Naive B cell (primary cell): ENCODE measurements at regions not wholly inside any gene's neighbourhood (a gene's known extent, or its start where the extent isn't known, plus 50 kb on each side); places are given as distances from the start of the nearest gene placed in this dataset.
A peak's percentile ranks its signal among the peaks of the same experiment; 100 is the strongest.
"Not testable (repeated sequence)": the region's sequence is repeated elsewhere in the genome, so short reads cannot be mapped to it uniquely, and the experiment has no call there.

ENCODE experiments used
- ATAC-seq, 2 donors: fragments of 150-1000 bp; cut with Tn5 transposase; 2 replicates each; pipeline ENCODE4 v1.10.0; 2021; ENCODE audit warnings: low read depth in 2 of 2, mild to moderate bottlenecking in 2 of 2, moderate library complexity in 2 of 2
- DNase-seq: peaks from one replicate; pipeline ENCODE4 v3.0.0; 2022
- H3K27ac Mint-ChIP-seq, 6 donors: one replicate each; pipeline ENCODE4 v1.8.0; 2020 to 2022; ENCODE audit warnings: mild to moderate bottlenecking in 6 of 6, mixed read lengths in 6 of 6, moderate library complexity in 5 of 6, inconsistent platforms in 2 of 6
- H3K27me3 Mint-ChIP-seq, 3 donors: one replicate each; pipeline ENCODE4 v1.8.0; 2021 to 2022; ENCODE audit warnings: mixed read lengths in 3 of 3, mild to moderate bottlenecking in 1 of 3
- H3K36me3 Mint-ChIP-seq, 2 donors: one replicate each; pipeline ENCODE4 v1.8.0; 2020 to 2022; ENCODE audit warnings: mixed read lengths in 2 of 2, inconsistent platforms in 1 of 2, mild to moderate bottlenecking in 1 of 2
- H3K4me1 Mint-ChIP-seq, 3 donors: one replicate each; pipeline ENCODE4 v1.8.0; 2020 to 2022; ENCODE audit warnings: mixed read lengths in 3 of 3, inconsistent platforms in 1 of 3, mild to moderate bottlenecking in 1 of 3, moderate library complexity in 1 of 3
- H3K4me3 Mint-ChIP-seq, 8 donors: one replicate each; pipeline ENCODE4 v1.8.0; 2020 to 2022; ENCODE audit warnings: mild to moderate bottlenecking in 8 of 8, mixed read lengths in 8 of 8, moderate library complexity in 8 of 8, inconsistent platforms in 2 of 8
- H3K9me3 Mint-ChIP-seq, 7 donors: one replicate each; pipeline ENCODE4 v1.8.0; 2020 to 2022; ENCODE audit warnings: mixed read lengths in 7 of 7, mild to moderate bottlenecking in 5 of 7, inconsistent platforms in 2 of 7, moderate library complexity in 1 of 7

DNA sequence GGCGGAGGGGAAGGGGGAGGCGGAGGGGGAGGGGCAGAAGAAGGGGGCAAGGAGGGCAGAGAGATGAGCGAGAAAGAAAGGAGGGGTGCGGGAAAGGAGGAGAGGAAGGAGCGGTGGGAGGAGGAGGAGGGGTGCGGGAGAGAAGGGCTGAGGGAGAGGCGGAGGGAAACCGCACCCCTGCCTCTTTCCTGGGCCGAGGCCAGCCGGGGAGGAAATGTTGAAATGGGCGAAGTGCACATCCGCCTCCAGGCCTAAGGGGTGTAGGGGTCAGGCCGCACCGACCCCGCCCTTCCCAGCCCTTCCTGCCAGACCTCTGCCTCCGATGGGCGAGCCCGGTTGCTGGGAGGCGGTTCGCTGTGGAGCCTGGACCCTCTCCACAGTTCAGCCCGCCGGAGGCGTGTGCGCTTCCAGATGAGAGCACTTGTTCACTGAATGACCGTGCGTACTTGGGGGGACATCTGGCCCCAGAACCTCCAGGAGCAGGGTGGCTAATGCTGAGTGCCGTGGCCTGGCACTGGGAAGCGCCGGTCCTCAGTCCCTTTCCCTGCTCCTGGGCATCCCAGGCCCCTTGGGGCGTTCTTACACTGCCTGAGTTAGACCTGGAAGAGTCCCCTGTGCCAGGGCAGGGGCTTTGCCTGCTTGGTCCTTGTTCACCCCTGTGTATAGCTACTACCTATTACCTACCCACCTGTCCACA, 110.3 kb upstream of the KLF13 start:
- peak overlapping the region; percentile 77 to 95 (median 86) for H3K4me3 Mint-ChIP-seq
- ATAC-seq, result peak; percentile 21 to 27
- peaks cover 22 to 40% (median 31%) of the 10 kb centered on the region in 3 donors for H3K4me1 Mint-ChIP-seq
- no peaks in the 10 kb centered on the region for H3K36me3 Mint-ChIP-seq
- H3K27ac Mint-ChIP-seq, result peak overlapping the region; percentile 86 to 97 (median 92)
- no peaks in the 10 kb centered on the region for H3K9me3 Mint-ChIP-seq
- DNase-seq, result peak; percentile 32
- no peaks in the 10 kb centered on the region for H3K27me3 Mint-ChIP-seq

DNA sequence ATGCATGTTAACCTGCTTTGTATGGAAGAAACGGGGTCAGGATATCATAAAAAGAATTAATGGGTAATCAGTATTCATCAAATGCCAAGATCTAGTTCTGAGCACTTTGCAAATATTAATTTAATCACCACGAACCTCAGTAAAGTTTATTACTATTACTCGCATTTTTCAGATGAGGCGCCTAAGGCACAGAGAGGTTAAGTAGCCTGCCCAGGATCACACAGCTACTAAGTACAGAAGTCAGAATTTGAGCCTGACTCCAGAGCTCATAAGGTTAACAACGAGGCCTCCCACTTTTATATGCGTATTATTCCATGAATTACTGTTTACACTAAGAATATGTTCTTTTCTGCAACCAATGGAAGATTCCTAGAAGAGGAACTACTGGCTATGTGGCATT, 109.6 kb upstream of the KLF13 start:
- no peaks in the 10 kb centered on the region for H3K9me3 Mint-ChIP-seq
- H3K4me3 Mint-ChIP-seq, result peak overlapping the region in 6 of 8 donors; percentile 47 to 94 (median 83)
- H3K36me3 Mint-ChIP-seq, result no peaks in the 10 kb centered on the region
- H3K4me1 Mint-ChIP-seq, result peaks cover 18 to 37% (median 32%) of the 10 kb centered on the region in 3 donors
- H3K27me3 Mint-ChIP-seq, result no peaks in the 10 kb centered on the region
- DNase-seq (no peak), ATAC-seq (no peak)
- peak overlapping the region in 5 of 6 donors; percentile 86 to 97 (median 91) for H3K27ac Mint-ChIP-seq

DNA sequence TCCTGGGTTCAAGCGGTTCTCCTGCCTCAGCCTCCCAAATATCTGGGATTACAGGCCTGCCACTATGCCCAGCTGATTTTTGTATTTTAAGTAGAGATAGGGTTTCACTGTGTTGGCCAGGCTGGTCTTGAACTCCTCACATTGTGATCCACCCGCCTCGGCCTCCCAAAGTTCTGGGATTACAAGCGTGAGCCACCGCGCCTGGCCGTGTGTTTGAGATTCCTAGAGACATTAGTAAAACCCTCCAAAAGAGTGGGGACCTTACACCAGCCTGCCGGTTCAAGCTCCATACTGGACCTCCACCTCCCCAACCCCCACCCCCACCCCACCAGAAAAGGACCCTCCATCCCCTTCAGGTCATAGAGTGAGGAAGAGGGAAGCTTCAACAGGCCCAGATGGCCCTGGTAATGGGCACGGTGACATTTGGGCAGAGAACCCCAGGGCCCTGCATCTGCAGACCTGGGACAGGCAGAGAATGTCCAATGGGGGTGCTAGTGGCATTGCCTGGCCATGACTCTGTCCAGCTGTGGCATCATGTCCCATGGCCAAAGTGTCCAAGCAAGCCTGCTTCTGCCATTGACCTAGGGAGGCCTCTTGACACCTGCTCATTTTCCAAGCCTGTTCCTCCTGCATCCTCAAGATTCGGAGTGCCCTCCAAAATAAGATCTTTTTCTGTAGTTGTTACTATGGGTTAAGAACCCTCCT, 108.9 kb upstream of the KLF13 start:
- Mint-ChIP-seq H3K9me3 (no peaks in the 10 kb centered on the region), H3K27me3 (no peaks in the 10 kb centered on the region), H3K4me3 (peak overlapping the region in 4 of 8 donors; percentile 5 to 94 (median 66)), H3K27ac (peak overlapping the region in 5 of 6 donors; percentile 45 to 97 (median 89)), H3K36me3 (peaks cover 4 to 6% of the 10 kb centered on the region in 2 donors), H3K4me1 (peaks cover 23 to 41% (median 38%) of the 10 kb centered on the region in 3 donors)
- DNase-seq, result no peak
- ATAC-seq, result no peak

DNA sequence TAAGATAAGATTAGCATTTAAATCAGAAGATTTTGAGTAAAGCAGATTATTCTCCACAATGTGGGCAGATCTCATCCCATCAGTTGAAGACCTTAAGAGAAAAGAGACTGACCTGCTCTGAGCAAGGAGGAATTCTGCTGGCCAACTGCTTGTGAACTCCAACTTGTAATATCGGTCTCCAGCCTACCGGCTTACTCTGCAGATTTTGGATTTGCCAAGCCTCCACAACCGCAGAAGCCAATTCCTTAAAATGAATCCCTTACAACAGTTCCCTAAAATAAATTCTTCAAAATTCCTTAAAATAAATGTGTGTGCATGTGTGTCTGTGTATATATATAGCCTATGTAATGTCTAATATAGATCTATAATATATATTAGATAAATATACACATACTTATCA, 107.4 kb upstream of the KLF13 start:
- H3K36me3 Mint-ChIP-seq, result peaks cover 7 to 10% of the 10 kb centered on the region in 2 donors
- no peaks in the 10 kb centered on the region for H3K9me3 Mint-ChIP-seq
- H3K27ac Mint-ChIP-seq, result peak overlapping the region in 2 of 6 donors; percentile 45 to 60
- ATAC-seq (no peak), DNase-seq (no peak)
- H3K27me3 Mint-ChIP-seq, result no peaks in the 10 kb centered on the region
- H3K4me1 Mint-ChIP-seq, result peaks cover 33 to 56% (median 49%) of the 10 kb centered on the region in 3 donors
- H3K4me3 Mint-ChIP-seq, result no peak overlapping the region

DNA sequence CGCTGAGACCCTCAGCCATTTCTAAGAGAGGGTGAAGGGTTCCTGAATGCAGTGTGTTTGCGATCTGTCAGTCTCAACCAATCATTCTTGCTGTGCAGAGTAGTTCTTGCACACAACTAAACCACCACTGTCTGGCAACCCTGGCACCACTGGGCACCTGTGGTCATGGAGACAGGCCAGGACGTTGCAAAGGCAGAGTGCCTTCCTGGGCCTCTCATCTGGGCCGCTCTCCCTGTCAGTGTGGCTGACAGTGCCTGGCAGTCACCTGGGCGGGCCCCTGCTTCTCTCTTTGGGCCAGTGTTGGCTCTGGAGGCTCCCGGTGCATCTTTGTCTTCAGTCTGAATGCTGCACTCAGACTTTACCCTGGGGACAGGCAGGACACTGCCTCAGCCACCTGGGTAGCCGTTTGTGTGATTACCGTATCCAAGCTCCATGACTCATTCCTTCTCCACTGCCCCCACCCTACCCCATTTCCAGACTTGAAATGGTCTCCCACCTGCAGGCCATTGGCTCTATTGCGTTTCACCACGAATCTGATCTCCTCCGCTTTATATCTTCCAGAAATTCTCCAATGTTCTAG, 104.6 kb upstream of the KLF13 start:
- Mint-ChIP-seq H3K27me3 (no peaks in the 10 kb centered on the region), H3K27ac (peak overlapping the region in 4 of 6 donors; percentile 24 to 83 (median 64)), H3K4me3 (peak overlapping the region in 1 of 8 donors; percentile 80), H3K9me3 (no peaks in the 10 kb centered on the region), H3K36me3 (peaks cover 10 to 13% of the 10 kb centered on the region in 2 donors), H3K4me1 (peaks cover 39 to 60% (median 59%) of the 10 kb centered on the region in 3 donors)
- DNase-seq, result no peak
- no peak for ATAC-seq

DNA sequence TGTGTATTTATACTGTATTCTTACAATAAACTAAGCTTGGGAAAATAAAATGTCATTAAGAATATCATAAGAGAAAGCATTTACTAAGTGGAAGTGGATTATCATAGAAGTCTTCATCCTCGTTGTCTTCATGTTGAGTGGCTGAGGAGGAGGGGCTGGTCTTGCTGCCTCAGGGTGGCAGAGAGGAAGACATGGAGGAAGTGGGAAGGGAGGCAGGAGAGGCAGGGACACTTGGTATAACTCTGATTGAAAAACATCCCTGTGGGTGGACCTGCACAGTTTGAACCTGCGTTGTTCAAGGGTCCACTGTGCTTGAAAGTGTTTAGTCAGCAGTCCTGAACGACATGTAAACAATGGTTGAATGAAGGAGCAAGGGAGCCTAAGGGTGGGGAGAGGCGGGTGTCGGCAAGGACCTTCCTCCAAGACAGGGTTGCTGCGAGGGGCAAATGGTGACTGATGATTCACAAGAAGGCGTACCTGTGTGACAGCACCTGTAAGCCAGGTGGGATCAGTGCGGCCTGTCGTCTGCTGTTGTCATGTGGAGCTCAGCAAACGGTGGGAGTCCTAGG, 103.8 kb upstream of the KLF13 start:
- H3K4me1 Mint-ChIP-seq, result peaks cover 37 to 66% (median 56%) of the 10 kb centered on the region in 3 donors
- ATAC-seq (no peak), DNase-seq (no peak)
- no peaks in the 10 kb centered on the region for H3K27me3 Mint-ChIP-seq
- no peaks in the 10 kb centered on the region for H3K9me3 Mint-ChIP-seq
- H3K4me3 Mint-ChIP-seq, result peak overlapping the region in 7 of 8 donors; percentile 17 to 86 (median 66)
- peak overlapping the region; percentile 79 to 92 (median 82) for H3K27ac Mint-ChIP-seq
- H3K36me3 Mint-ChIP-seq, result peaks cover 10 to 13% of the 10 kb centered on the region in 2 donors

DNA sequence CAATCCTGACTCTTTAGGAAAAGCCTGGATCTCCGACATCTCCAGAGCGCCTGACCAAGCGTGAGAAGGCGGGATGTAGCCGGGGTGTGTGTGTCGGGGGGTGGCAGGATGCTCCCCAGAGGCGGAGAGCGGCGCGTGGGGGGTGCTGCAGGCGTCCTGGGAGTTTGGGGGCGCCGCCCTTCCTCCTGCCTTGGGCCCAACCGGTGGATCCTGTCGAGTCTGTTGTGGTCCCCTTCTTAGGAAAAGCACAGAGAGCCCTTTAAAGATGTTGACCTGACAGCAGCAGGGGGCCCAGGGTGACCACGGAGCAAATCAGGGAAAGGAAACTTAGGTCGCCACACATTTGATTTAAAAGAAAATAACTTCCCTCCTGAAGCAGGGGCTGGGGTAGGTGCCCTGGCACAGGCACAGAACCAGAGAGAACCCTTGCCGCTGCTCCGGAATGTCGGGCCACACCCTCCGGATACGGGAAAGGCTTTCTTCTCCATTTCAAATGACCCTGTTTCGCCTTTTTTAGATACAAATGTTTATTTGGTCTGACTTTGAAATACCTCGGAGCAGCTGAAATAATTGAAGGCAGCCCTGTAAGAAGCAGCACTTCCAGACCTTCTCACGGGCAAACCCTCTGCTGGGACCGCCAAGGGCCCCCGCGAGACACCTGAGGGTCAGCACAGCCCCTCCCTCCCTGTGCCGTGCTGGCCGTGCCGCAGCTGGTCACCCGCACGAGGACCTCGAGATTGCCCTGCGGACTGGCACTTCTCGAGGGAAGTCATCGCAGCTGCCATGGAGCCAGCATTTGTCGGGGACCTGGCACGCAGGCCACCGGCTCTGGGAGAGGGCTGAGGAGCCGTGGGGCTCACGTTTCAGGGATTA, 102.9 kb upstream of the KLF13 start:
- Mint-ChIP-seq H3K27me3 (no peaks in the 10 kb centered on the region), H3K27ac (peak overlapping the region; percentile 67 to 92 (median 84)), H3K4me1 (peaks cover 40 to 66% (median 57%) of the 10 kb centered on the region in 3 donors), H3K4me3 (peak overlapping the region; percentile 17 to 86 (median 72)), H3K36me3 (peaks cover 10 to 13% of the 10 kb centered on the region in 2 donors), H3K9me3 (no peaks in the 10 kb centered on the region)
- ATAC-seq, result no peak
- DNase-seq, result no peak

DNA sequence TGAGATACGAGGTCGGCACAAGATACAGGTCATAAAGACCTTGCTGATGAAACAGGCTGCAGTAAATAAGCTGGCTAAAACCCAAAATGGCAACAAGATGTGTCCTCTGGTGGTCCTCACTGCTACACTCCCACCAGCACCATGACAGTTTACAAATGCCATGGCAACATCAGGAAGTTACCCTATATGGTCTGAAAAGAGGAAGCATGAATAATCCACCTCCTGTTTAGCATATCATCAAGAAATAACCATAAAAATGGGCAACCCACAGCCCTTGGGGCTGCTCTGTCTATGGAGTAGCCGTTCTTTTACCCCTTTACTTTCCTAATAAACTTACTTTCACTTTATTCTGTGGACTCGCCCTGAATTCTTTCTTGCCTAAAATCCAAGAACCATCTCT, 102.0 kb upstream of the KLF13 start:
- Mint-ChIP-seq H3K4me3 (peak overlapping the region in 7 of 8 donors; percentile 19 to 86 (median 79)), H3K4me1 (peaks cover 44 to 72% (median 63%) of the 10 kb centered on the region in 3 donors), H3K36me3 (peaks cover 10 to 13% of the 10 kb centered on the region in 2 donors), H3K27ac (peak overlapping the region; percentile 74 to 93 (median 84))
- H3K9me3 Mint-ChIP-seq, H3K27me3 Mint-ChIP-seq, ATAC-seq: not testable (repeated sequence)
- DNase-seq, result peak; percentile 36

DNA sequence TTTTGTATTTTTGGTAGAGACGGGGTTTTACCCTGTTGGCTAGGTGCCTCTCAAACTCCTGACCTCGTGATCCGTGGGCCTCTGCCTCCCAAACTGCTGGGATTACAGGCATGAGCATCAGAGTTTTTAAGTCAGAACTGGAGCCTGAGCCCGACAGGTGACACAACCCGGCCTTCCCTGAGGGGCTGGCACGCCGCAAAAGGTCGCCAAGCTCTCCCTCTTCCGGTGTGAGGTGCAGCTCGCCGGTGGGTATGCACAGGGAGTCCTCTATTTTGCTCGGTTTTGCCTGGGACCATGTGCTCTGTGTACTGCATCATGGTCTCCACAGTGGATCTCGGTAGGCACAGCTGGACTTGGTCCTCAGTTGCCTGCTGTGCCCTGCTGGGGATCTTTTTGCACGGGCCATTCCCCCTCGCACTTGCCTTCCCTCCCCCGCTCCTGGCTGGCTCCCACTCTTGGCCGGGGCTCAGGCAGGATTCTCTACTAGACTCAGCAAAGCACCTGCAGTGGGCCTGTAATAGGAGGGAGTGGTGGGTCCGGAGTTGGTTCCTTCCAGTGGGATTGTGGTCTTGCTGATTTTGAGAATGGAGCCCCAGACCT, 101.2 kb upstream of the KLF13 start:
- peaks cover 10 to 13% of the 10 kb centered on the region in 2 donors for H3K36me3 Mint-ChIP-seq
- no peaks in the 10 kb centered on the region for H3K27me3 Mint-ChIP-seq
- ATAC-seq (no peak), DNase-seq (no peak)
- peaks cover 45 to 80% (median 66%) of the 10 kb centered on the region in 3 donors for H3K4me1 Mint-ChIP-seq
- peak overlapping the region in 4 of 8 donors; percentile 3 to 81 (median 53) for H3K4me3 Mint-ChIP-seq
- H3K27ac Mint-ChIP-seq, result peak overlapping the region in 2 of 6 donors; percentile 42 to 78
- no peaks in the 10 kb centered on the region for H3K9me3 Mint-ChIP-seq

DNA sequence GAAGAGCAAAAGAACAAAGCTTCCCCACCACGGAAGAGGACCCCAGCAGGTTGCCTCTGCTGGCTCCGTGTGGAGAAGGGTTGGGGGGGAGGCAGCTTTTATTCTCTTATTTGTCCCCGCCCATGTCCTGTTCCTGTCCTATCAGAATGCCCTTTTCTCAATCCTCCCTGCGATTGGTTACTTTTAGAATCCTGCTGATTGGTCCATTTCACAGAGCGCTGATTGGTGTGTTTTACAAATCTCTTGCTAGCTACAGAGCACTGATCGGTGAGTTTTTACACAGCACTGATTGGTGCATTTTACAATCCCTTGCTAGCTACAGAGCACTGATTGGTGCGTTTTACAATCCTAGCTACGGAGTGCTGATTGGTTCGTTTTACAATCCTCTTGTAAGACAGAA, 100.6 kb upstream of the KLF13 start:
- peaks cover 10 to 13% of the 10 kb centered on the region in 2 donors for H3K36me3 Mint-ChIP-seq
- DNase-seq (no peak), ATAC-seq (no peak)
- H3K27ac Mint-ChIP-seq, result peak overlapping the region in 3 of 6 donors; percentile 19 to 60 (median 42)
- H3K27me3 Mint-ChIP-seq, result no peaks in the 10 kb centered on the region
- H3K4me3 Mint-ChIP-seq, result peak overlapping the region in 6 of 8 donors; percentile 25 to 75 (median 42)
- peaks cover 50 to 86% (median 71%) of the 10 kb centered on the region in 3 donors for H3K4me1 Mint-ChIP-seq
- no peaks in the 10 kb centered on the region for H3K9me3 Mint-ChIP-seq

DNA sequence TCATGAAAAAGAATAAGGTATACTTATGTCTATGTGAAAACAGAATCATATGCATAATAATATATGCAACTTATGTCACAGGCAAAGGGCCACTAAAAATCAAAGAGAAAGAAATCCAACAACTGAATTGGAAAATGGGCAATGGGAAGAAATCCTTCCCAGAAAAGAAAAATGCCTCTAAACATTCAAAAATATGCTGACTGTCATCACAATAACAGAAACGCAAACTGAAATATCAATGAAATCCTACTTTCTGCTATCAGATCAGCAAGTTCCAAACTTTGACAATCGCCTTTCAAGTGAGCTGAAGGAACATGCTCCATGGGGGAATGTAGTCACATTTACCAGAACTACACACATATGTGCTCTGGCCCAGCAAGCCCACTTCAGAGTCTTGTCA, 99.4 kb upstream of the KLF13 start:
- peak overlapping the region in 5 of 8 donors; percentile 82 to 94 (median 85) for H3K4me3 Mint-ChIP-seq
- H3K27me3 Mint-ChIP-seq, result no peaks in the 10 kb centered on the region
- peaks cover 0 to 4% (median 0%) of the 10 kb centered on the region in 7 donors for H3K9me3 Mint-ChIP-seq
- H3K4me1 Mint-ChIP-seq, result peaks cover 60 to 96% (median 80%) of the 10 kb centered on the region in 3 donors
- peak overlapping the region in 4 of 6 donors; percentile 32 to 95 (median 81) for H3K27ac Mint-ChIP-seq
- DNase-seq, result no peak
- peaks cover 9 to 13% of the 10 kb centered on the region in 2 donors for H3K36me3 Mint-ChIP-seq
- ATAC-seq, result no peak

DNA sequence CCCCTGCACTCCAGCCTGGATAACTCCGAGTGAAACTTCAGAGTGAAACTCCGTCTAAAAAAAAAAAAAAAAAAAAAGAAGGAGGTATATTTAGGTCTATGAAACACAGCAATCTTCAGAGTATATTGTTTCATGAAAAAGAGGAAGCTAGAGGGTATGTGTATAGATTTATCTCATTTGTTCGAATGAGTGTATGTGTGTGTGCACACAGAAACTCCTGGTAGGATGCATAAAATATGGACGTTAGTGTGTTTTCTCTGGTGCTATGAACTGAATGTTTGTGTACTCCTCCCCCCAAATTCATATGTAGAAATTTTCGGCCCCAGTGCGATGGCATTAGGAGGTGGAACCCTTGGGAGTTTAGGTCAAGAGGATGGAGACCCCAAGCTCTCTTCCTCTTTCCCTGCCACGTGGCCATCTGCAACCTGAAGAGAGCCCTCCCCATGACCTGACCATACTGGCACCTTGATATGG, 98.6 kb upstream of the KLF13 start:
- Mint-ChIP-seq H3K9me3 (peaks cover 0 to 4% (median 0%) of the 10 kb centered on the region in 7 donors), H3K4me3 (peak overlapping the region; percentile 82 to 94 (median 88)), H3K36me3 (peaks cover under 1 to 6% of the 10 kb centered on the region in 2 donors), H3K27ac (peak overlapping the region; percentile 47 to 99 (median 88)), H3K27me3 (no peaks in the 10 kb centered on the region), H3K4me1 (peaks cover 61 to 94% (median 78%) of the 10 kb centered on the region in 3 donors)
- DNase-seq, result peak; percentile 44
- ATAC-seq, result peak; percentile 32 to 34
